NT2/D1 (cell line): ENCODE measurements at regions not wholly inside any gene's neighbourhood (a gene's known extent, or its start where the extent isn't known, plus 50 kb on each side); places are given as distances from the start of the nearest gene placed in this dataset.

Experiments used
- SUZ12 ChIP-seq: IDR thresholded peaks from 2 replicates; pipeline ENCODE4 v1.6.1; 2011; ENCODE audit not compliant: insufficient read length, insufficient read depth; ENCODE audit errors: extremely low read depth
- YY1 ChIP-seq: IDR thresholded peaks from 2 replicates; pipeline ENCODE4 v1.6.1; 2011; ENCODE audit not compliant: insufficient read length, insufficient read depth
- ZNF274 ChIP-seq: IDR thresholded peaks from 2 replicates; pipeline ENCODE4 v1.6.1; 2011; ENCODE audit warnings: mild to moderate bottlenecking, low read depth, low read length

DNA sequence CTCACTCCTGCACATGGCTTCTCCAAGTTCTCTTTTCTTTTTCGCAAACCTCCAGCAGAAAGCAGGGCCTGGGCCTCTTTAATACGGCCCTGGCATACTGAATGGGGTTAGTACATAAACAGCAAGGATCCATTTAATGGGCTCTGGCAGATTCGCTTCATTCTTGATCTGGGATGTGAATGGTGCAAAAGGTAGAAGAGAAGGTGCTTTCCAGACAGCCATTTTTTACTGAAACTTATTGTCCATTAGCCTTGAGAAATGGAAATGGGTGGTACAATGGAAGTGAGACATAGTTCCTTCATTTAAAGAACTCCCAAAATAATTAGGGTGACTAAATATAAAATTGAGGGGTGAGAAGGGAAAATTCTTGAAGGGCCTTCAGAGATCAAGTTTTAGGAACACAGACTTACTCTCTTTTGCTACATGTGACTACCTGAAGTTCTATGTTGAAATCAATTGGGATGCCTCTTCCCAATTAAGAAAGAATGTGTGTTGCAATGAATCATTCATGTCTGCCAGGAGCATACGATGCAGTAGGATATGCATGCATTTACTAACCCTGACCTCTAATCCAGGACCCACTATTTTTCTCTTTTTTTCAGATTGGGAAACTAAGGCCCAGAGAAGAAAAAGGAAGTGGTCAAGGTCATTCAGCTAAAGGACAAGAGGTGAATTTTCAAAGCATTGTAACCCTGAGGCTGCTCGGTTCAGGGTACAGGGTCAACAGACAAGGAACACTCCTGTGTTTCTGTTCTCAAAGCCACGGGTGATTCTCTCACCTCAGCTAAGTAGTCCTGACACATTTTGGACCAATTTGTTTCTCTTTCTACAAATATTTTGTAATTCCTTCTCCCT is 144.1 kb downstream of the BBOX1 start:
- TF ChIP-seq YY1 (no peak), ZNF274 (no peak), SUZ12 (no peak)
